Umbilical cord (tissue), 1 donor: ENCODE measurements at regions not wholly inside any gene's neighbourhood (a gene's known extent, or its start where the extent isn't known, plus 50 kb on each side); places are given as distances from the start of the nearest gene placed in this dataset.

ENCODE experiments used
- DNase-seq: peaks from one replicate; pipeline ENCODE4 v3.0.0-alpha.2; 2015; ENCODE audit warnings: low spot score

DNA sequence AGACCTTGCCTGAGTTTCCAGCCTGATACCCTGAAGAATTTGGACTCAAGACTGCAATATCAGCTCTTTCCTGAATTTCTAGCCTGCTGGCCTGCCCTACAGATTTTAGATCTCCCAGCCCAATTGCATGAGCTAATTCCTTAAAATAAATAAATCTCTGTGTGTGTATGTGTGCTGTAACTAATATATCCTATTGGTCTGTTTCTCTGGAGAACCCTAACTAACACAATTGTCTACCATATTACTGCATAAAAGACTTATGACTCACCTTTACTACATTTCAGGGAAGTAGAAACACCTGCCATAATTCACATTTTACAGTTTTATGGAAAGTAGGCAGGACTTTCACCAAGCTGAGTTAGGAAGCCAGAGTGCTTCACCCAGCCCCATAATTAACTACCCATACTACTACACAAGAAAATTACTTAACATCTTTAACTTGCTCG, 90.7 kb upstream of the BEND6 start:
- DNase-seq, result no peak

- DNase-seq, result no peak
Measured at GRCh38 chr6:56863366-56863765, 91.5 kb upstream of the BEND6 start.

DNA sequence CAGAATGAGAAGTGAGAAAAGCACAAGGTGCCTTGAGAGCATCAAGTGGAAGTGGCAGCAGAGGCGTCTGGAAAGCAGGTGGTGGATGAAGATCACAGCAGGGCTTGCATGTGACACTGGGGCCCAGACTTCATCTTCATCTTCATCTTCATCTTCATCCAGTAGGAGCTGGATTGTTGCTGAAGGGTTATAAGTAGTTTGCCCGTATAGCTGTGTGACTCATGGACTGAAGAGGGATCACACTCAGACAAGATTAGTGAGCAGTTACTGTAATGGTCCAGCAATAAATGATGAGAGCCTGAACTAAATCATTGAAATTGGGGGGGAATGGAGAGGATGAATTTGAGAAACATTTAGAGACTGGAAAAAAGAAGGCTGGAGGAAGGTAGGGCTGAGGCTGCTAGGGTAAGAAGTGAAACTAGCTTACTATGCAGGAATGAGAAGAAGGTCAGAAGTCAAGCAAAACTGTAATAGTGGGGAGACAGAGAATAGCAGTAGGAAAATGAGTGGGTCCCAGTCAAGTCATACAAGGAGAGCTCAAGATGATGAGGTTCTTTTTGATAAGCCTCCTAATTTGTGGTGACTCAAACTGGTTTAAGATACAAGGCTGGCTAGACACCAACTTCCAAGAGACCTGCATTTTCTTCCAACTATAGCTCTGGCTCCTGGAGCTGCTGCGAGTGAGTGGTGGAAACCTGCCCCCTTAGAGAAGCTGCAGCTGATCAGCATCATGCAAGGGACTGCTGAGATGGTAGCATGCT, 92.3 kb upstream of the BEND6 start:
- DNase-seq, result no peak

GRCh38 chr6:56860475-56860874, 94.4 kb upstream of the BEND6 start:
- DNase-seq, result no peak

DNA sequence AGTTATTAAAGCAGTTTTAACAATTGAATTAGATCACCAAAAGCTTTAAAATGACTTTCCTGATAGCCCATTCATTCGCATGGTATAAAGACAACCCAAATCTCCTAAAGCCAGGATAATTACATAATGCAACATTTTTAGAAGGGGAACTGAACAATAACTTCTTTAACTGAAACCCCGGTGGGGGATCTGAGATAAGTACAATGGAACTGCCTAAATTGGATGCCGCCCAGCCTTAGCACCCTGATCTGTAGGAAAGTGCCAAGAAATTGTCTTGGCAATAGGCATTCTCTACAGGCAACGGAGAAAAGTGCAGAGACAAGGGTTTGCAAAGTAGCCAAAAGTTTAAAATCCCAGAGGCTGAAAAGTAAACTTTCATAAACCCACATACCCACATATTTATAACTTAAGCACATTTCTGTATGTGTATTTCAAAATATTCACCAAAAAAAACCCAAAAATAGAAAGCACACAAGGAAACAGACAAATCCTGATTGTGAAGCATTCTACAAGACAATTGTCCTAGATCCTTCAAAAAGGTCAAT, 98.8 kb upstream of the BEND6 start:
- DNase-seq, result no peak

DNA sequence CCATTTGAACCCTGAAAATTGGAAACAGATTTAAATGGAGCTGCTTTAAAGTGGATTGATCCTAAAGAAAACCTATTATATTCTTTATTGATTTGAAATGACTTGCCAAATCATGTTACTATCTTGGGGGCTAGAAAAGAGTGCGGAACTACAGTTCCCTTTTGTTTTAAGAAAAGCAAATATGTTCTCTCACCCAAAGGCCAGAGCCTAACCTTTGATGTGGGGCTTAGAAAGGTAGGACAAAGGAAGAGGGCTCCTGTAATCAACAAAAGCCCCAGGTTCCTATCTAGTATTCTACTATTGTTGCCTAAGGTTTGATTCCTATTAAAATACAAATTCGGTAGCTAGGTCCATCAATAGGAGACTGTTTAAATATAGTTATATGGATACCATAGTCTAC, 100.8 kb upstream of the BEND6 start:
- DNase-seq, result no peak

DNA sequence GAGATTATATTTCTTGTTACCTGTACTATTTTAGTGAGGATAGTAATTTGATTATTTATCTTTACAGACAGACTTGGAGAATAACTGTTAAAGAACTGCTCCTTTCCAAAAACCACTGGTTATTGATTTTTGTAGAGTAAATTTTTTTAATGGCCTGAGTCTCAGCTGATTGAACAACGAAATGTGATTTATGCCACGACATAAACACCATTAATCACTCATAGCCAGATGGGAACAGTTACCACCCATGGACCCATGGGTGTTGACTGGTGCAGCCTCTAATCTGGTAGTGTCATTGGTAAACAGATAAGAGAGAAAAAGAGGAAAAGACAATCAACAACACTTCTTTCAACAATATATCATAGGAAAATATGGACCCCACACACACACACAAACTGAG, 101.4 kb upstream of the BEND6 start:
- DNase-seq, result no peak

- DNase-seq, result peak; percentile 50
Measured at GRCh38 chr6:56852260-56853010, 102.5 kb upstream of the BEND6 start.

- peak; percentile 82 for DNase-seq
Measured at GRCh38 chr6:56851541-56852259, 103.2 kb upstream of the BEND6 start.

- DNase-seq, result no peak
Measured at GRCh38 chr6:56851074-56851473, 103.8 kb upstream of the BEND6 start.

- no peak for DNase-seq
Measured at GRCh38 chr6:56850626-56851025, 104.3 kb upstream of the BEND6 start.

GRCh38 chr6:56849896-56850295, 105.0 kb upstream of the BEND6 start:
- DNase-seq, result no peak

GRCh38 chr6:56848105-56848504, 106.8 kb upstream of the BEND6 start:
- no peak for DNase-seq

DNA sequence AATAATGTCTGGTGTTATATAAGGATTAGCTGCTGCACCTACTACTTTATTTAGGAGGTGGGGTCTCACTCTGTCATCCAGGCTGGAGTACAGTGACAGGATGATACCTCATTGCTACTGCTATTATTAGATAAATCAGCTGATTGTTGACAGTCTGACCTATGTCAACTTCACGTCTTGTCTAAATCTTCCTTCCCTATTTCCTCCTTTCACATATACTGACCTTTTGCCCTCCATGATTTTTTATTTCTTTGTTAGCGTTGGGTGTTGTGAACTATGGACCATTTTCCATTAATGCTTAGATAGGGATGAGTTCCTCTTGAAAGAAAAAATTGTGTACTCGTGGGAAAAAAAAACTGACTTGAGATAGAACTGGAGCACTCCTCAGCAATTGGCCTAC, 109.9 kb upstream of the BEND6 start:
- DNase-seq, result no peak

- peak; percentile 84 for DNase-seq
Measured at GRCh38 chr6:56843476-56844349, 111.2 kb upstream of the BEND6 start.

GRCh38 chr6:56842686-56843475, 112.0 kb upstream of the BEND6 start:
- peak; percentile 48 for DNase-seq

DNA sequence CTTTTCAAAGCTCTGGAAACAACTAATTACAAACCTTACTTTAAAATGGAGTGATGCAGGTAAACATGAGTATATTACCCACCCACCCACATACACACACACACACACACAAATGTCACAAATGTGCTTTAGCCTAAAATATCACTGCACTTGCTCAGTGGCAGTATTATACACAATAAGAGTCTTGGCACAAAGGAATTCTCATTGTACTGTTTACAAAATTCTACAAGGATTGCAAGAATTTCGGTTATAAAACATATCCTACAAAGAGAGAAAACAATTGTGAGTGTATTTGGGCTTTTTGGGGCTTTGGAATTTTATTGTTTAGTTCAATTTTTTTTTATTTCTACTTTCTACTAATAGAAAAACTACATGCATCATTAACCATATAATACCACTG, 113.2 kb upstream of the BEND6 start:
- no peak for DNase-seq

- DNase-seq, result no peak
Measured at GRCh38 chr6:56841381-56841749, 113.5 kb upstream of the BEND6 start.

DNA sequence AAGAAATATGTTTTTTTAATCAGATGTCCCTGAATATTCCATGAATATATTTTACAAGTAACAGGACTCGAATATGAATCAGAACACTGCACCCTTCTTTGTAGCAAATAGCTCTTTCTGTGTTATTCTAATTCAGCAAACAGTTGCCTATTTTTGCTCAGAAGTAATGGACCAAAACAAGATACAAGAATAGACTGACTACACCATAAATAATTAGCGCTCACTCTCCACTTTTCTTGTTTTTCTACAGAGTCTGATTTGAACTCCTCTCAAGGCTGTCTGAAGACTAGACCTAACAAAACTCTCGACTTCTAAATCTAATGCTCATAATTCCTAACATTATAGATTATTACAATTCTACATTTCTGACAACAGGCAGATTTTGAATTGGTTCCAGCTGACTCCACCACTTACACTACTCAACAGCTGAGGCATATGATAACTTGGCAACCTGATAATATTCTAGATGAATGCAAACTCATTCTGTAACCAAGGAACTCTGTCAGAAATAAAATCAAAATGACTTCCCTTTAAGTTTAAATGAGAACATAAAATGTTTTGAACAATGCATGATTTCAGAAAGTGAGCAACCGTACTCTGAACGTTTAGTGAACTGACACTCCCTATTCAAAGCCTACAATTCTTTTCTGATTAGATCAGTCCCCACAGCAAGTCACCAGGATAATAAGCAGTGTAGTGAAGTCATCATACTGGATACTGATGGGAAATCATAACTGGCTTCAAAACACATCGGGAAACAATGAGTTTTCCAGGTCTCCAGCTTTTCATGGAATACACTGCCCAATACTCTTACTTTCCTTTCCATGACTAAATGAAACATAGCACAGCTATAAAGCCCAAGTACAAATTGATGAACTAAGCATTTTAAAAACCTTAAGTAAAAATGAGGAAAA, 114.2 kb upstream of the BEND6 start:
- peak; percentile 55 for DNase-seq
